Calu3 (cell line): ENCODE measurements at regions not wholly inside any gene's neighbourhood (a gene's known extent, or its start where the extent isn't known, plus 50 kb on each side); places are given as distances from the start of the nearest gene placed in this dataset.

Experiments
- BruUV-seq: library from RNA; stranded (reverse); fragments of 400-500 nt; replicated peaks from 2 replicates; lab custom pipeline; 2021; lab: Mats Ljungman, UMichigan
- CTCF ChIA-PET: fragments of 300-600 bp; sonication (Branson Sonifier 250); formaldehyde crosslinking; loops from one replicate; lab custom pipeline; 2022; ENCODE audit warnings: antibody characterized with exemption; lab: Charles Lee
- DNase-seq: peaks from one replicate; pipeline ENCODE4 v3.0.0; 2022
- H3K27ac Mint-ChIP-seq: one replicate; pipeline ENCODE4 v1.8.0; 2022; ENCODE audit warnings: mixed read lengths; ENCODE audit not compliant: unreplicated experiment
- H3K27me3 Mint-ChIP-seq: one replicate; pipeline ENCODE4 v1.8.0; 2022; ENCODE audit warnings: mixed read lengths; ENCODE audit not compliant: unreplicated experiment
- H3K36me3 Mint-ChIP-seq: one replicate; pipeline ENCODE4 v1.8.0; 2022; ENCODE audit warnings: mild to moderate bottlenecking, moderate library complexity, mixed read lengths; ENCODE audit not compliant: insufficient read depth, unreplicated experiment
- H3K4me1 Mint-ChIP-seq: one replicate; pipeline ENCODE4 v1.8.0; 2022; ENCODE audit warnings: mild to moderate bottlenecking, low read depth, mixed read lengths; ENCODE audit not compliant: unreplicated experiment
- H3K4me3 Mint-ChIP-seq: one replicate; pipeline ENCODE4 v1.8.0; 2022; ENCODE audit warnings: mild to moderate bottlenecking, low read depth, moderate library complexity, mixed read lengths; ENCODE audit not compliant: unreplicated experiment
- H3K9me3 Mint-ChIP-seq: one replicate; pipeline ENCODE4 v1.8.0; 2022; ENCODE audit warnings: low read depth, mixed read lengths; ENCODE audit not compliant: unreplicated experiment
- intact Hi-C: fragments of 100-400 bp; cut with micrococcal nuclease; formaldehyde crosslinking; loops from one replicate; pipeline ENCODE4 v1.10.0; 2022; ENCODE audit not compliant: unreplicated experiment
- TF ChIP-seq, protein P1 (sequence below): fragments of 200-600 bp; IDR thresholded peaks from one replicate; pipeline ENCODE4 v1.8.0; 2022; ENCODE audit warnings: antibody characterized with exemption; ENCODE audit not compliant: unreplicated experiment

DNA sequence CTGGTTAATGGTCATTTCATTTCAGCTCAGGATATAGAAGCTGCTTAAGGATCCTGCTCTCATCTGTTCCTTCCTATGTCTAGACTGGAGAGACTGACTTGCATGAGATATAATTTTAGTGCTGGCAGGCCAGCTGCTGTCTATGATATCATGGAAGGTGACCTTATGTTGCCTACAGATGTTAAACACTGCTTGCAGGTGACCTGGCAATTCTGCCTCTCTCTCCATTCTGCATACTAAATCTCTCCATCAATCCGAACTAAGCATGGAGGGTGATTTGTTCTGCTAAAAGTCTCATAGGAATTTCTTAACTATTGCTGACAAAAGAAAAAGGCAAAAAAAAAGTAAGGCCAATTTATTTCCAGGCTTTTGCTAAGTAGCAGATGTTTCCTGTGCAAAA is 81.0 kb downstream of the CCNA1 start:
- no TSS peak for BruUV-seq
- Mint-ChIP-seq H3K4me1 (no peaks in the 10 kb centered on the region), H3K4me3 (no peak overlapping the region), H3K27ac (no peak overlapping the region), H3K27me3 (peaks cover 27% of the 10 kb centered on the region), H3K9me3 (no peaks in the 10 kb centered on the region), H3K36me3 (no peaks in the 10 kb centered on the region)
- no peak for DNase-seq
- intact Hi-C loops: no loop called here
- CTCF ChIA-PET: no interaction called here
- TF ChIP-seq, protein P1, sequence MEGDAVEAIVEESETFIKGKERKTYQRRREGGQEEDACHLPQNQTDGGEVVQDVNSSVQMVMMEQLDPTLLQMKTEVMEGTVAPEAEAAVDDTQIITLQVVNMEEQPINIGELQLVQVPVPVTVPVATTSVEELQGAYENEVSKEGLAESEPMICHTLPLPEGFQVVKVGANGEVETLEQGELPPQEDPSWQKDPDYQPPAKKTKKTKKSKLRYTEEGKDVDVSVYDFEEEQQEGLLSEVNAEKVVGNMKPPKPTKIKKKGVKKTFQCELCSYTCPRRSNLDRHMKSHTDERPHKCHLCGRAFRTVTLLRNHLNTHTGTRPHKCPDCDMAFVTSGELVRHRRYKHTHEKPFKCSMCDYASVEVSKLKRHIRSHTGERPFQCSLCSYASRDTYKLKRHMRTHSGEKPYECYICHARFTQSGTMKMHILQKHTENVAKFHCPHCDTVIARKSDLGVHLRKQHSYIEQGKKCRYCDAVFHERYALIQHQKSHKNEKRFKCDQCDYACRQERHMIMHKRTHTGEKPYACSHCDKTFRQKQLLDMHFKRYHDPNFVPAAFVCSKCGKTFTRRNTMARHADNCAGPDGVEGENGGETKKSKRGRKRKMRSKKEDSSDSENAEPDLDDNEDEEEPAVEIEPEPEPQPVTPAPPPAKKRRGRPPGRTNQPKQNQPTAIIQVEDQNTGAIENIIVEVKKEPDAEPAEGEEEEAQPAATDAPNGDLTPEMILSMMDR: no peak

DNA sequence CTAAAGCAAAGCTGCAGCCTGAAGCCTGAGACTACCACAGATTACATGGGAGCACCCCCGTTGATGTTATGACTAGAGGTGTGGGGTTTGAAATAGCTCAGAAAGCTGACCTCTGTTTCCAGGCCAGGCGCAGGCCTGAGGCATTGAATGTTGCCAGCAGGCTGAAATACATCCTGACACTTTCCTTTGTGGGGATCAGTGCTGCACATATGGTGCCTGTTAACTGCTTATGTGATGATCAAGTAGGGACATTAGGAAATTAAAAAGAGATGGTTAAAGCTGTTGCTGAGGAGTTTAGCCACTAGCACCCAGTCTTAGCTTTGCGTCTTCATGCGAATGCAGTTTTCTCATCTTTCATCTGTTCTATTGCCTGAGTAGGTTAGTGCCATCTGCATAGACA is 83.2 kb downstream of the CCNA1 start:
- intact Hi-C loops: no loop called here
- Mint-ChIP-seq H3K27me3 (peaks cover 26% of the 10 kb centered on the region), H3K36me3 (no peaks in the 10 kb centered on the region), H3K4me3 (no peak overlapping the region), H3K9me3 (no peaks in the 10 kb centered on the region), H3K27ac (no peak overlapping the region), H3K4me1 (no peaks in the 10 kb centered on the region)
- CTCF ChIA-PET: no interaction called here
- DNase-seq: no peak
- no TSS peak for BruUV-seq
- TF ChIP-seq, protein P1: no peak

DNA sequence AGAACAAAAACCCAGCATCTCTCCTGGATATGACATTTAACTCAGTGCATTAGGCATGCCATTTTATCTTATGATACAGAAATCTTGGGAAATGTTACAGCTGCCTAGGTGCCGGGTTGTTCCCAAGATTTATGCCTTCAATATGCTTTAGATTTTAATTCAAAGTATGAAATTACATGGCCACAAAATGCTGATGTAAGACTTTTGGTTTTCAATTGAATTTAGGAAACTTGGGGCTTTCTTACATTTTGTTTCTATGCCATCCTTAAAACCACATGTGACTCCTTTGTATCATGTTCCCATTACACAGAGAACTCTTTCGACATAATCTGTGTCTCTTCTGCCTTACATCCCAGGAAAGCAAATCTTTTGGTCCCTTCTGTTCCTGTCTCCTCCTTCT is 83.9 kb downstream of the CCNA1 start:
- H3K27me3 Mint-ChIP-seq: peaks cover 18% of the 10 kb centered on the region
- no peak for DNase-seq
- no peaks in the 10 kb centered on the region for H3K9me3 Mint-ChIP-seq
- H3K4me3 Mint-ChIP-seq: no peak overlapping the region
- CTCF ChIA-PET: no interaction called here
- TF ChIP-seq, protein P1: no peak
- no peak overlapping the region for H3K27ac Mint-ChIP-seq
- no peaks in the 10 kb centered on the region for H3K4me1 Mint-ChIP-seq
- no peaks in the 10 kb centered on the region for H3K36me3 Mint-ChIP-seq
- no TSS peak for BruUV-seq
- intact Hi-C loops: no loop called here

DNA sequence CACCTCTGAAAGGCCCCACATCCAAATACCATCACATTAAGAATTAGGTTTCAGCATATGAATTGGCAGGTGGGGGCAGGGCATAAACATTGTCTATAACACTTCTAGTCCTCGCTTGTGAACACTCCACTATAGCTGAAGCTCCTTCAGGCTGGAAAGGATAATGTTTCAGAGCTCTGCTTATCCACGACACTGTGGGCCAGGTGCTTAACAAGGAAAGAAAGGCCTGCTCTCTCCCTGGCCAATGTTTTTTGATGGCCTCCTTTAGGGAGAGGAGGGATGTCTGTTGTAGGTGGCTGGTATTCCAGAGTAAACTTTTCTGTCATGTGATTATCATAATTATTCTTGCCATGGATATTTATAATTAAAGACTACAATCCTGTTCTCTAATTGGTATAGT is 86.4 kb downstream of the CCNA1 start:
- Mint-ChIP-seq H3K36me3 (no peaks in the 10 kb centered on the region), H3K9me3 (no peaks in the 10 kb centered on the region), H3K27ac (no peak overlapping the region), H3K4me3 (no peak overlapping the region), H3K4me1 (no peaks in the 10 kb centered on the region), H3K27me3 (peaks cover 14% of the 10 kb centered on the region)
- no TSS peak for BruUV-seq
- CTCF ChIA-PET: no interaction called here
- TF ChIP-seq, protein P1: no peak
- no peak for DNase-seq
- intact Hi-C loops: no loop called here
